ENCODE measurements at regions not wholly inside any gene's neighbourhood (a gene's known extent, or its start where the extent isn't known, plus 50 kb on each side); places are given as distances from the start of the nearest gene placed in this dataset.

DNA sequence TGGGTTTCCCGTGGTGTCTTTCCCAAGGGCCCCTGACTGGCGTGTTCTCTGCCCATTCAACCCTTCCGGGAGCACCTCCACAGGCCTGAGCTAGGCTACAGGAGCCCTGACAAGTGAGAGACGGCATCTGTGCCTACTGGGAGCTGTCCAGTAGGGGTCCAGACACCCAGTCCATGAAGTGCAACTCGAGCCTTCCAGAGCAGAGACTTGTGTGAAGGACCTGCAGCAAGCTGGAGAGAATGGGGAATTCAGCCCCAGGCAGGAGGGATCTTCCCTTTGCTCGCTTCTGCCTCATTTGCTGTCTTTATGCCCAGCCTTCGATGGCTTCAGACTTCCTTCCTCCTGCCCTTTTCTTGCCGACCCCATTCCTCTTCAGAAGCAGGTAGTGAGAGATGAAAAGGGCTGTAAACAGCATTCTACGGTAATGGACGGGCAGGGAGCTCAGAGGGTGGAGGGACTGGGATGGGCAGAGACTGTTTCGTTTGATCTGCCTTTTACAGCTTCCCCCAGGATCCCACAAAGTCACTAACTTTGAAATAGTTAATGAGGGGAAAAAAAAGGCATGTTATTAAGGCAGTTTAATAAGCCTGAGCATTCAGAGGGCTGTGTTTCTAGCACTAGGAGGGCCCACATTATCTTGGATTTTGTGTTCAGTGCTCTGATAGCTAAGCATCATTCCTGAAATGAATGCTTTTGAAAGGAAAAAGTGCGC is 327.6 kb downstream of the FGF9 start:
- WGBS, 2 donors: 17 to 50% methylated on average over 12 of the region's 12 CpGs
- Histone ChIP-seq H3K9me3 (no peaks in the 10 kb centered on the region), H3K4me3 (no peak overlapping the region), H3K36me3 (no peaks in the 10 kb centered on the region), H3K27me3 (no peaks in the 10 kb centered on the region), H3K27ac (no peak overlapping the region), H3K4me1 (no peaks in the 10 kb centered on the region)
- DNase-seq: no peak
- TF ChIP-seq POLR2AphosphoS5 (IDR thresholded peaks at IDR 0.05): no peak
- TF ChIP-seq, protein P1, sequence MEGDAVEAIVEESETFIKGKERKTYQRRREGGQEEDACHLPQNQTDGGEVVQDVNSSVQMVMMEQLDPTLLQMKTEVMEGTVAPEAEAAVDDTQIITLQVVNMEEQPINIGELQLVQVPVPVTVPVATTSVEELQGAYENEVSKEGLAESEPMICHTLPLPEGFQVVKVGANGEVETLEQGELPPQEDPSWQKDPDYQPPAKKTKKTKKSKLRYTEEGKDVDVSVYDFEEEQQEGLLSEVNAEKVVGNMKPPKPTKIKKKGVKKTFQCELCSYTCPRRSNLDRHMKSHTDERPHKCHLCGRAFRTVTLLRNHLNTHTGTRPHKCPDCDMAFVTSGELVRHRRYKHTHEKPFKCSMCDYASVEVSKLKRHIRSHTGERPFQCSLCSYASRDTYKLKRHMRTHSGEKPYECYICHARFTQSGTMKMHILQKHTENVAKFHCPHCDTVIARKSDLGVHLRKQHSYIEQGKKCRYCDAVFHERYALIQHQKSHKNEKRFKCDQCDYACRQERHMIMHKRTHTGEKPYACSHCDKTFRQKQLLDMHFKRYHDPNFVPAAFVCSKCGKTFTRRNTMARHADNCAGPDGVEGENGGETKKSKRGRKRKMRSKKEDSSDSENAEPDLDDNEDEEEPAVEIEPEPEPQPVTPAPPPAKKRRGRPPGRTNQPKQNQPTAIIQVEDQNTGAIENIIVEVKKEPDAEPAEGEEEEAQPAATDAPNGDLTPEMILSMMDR (IDR thresholded peaks at IDR 0.05): no peak
- no peak for TF ChIP-seq POLR2A (IDR thresholded peaks at IDR 0.05)
- TF ChIP-seq EP300 (IDR thresholded peaks at IDR 0.05): no peak
- intact Hi-C loops (cut with DNase I): no loop called here

DNA sequence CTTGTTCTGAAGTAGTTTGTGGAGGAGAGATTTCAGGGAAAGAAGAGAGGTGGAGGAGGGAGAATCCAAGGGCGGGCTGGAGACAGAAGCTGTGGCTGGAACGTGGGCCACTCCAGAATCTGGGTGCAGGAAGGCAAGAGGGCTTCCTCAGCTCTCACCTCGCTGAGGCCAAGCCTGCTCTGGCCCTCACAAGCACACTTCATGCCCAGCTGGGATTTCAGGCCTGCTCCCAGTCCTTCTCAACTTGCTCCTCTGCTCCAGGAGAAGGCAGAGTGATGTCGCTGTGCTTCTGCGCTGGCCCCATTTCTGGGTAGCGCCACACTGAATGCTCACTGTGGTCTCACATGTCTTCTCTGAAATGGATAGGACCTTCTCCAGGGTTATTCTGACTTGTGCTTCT is 328.8 kb downstream of the FGF9 start:
- H3K36me3 ChIP-seq: no peaks in the 10 kb centered on the region
- H3K27ac ChIP-seq: no peak overlapping the region
- H3K4me1 ChIP-seq: no peaks in the 10 kb centered on the region
- 91 to 96% methylated on average over 6 of the region's 6 CpGs for WGBS, 2 donors
- intact Hi-C loops (cut with DNase I): no loop called here
- DNase-seq: no peak
- no peak overlapping the region for H3K4me3 ChIP-seq
- no peaks in the 10 kb centered on the region for H3K27me3 ChIP-seq
- no peak for TF ChIP-seq POLR2AphosphoS5 (IDR thresholded peaks at IDR 0.05)
- no peak for TF ChIP-seq POLR2A (IDR thresholded peaks at IDR 0.05)
- no peak for TF ChIP-seq EP300 (IDR thresholded peaks at IDR 0.05)
- TF ChIP-seq, protein P1 (IDR thresholded peaks at IDR 0.05): no peak
- H3K9me3 ChIP-seq: no peaks in the 10 kb centered on the region

DNA sequence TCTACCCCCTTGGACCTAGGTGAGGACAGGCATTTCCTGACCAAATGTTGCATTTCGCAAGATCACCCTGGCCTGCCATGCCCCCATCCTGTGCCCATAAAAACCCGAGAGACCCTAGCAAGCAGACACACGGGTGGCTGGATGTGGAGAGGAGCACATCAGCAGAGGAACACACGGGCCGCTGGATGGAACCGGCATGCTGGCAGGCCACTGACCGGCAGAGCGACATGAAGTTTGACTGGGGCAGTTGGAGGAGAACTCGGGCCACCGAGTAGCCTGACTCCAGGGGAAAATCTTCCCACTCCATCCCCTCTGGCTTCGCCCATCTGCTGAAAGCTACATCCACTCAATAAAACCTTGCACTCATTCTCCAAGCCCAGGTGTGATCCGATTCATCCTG is 329.3 kb downstream of the FGF9 start:
- 92 to 94% methylated on average over 12 of the region's 12 CpGs for WGBS, 2 donors
- TF ChIP-seq POLR2AphosphoS5 (IDR thresholded peaks at IDR 0.05) (no peak), POLR2A (IDR thresholded peaks at IDR 0.05) (no peak), EP300 (IDR thresholded peaks at IDR 0.05) (no peak)
- TF ChIP-seq, protein P1 (IDR thresholded peaks at IDR 0.05): no peak

DNA sequence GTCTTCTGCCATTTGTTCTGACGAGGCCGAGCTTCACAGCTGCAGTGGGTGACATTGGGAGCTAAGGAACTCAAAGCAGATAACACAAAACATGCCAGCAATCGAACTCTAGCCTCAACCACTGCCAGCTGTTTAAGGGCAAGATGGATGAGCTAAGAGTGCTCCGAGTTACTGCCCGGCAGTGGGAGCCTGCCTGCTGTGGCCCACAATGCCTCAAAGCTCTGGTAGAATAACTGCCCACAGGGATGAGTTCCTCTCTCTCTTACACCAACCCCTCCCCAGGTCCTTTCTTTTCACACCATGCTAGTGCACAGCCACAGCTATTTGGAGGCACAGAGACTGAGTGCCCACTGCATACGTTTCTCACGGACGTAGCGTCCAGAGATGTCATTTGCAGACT is 330.5 kb downstream of the FGF9 start:
- H3K9me3 ChIP-seq: no peaks in the 10 kb centered on the region
- TF ChIP-seq, protein P1 (IDR thresholded peaks at IDR 0.05): no peak
- TF ChIP-seq POLR2A (IDR thresholded peaks at IDR 0.05) (no peak), POLR2AphosphoS5 (IDR thresholded peaks at IDR 0.05) (no peak), EP300 (IDR thresholded peaks at IDR 0.05) (no peak)

More for the DNA sequence above, 329.3 kb downstream of the FGF9 start:
- intact Hi-C loops (cut with DNase I): no loop called here
- no peak for DNase-seq
- H3K4me3 ChIP-seq: no peak overlapping the region
- no peaks in the 10 kb centered on the region for H3K9me3 ChIP-seq
- H3K36me3 ChIP-seq: no peaks in the 10 kb centered on the region
- no peaks in the 10 kb centered on the region for H3K27me3 ChIP-seq
- no peaks in the 10 kb centered on the region for H3K4me1 ChIP-seq
- H3K27ac ChIP-seq: no peak overlapping the region

DNA sequence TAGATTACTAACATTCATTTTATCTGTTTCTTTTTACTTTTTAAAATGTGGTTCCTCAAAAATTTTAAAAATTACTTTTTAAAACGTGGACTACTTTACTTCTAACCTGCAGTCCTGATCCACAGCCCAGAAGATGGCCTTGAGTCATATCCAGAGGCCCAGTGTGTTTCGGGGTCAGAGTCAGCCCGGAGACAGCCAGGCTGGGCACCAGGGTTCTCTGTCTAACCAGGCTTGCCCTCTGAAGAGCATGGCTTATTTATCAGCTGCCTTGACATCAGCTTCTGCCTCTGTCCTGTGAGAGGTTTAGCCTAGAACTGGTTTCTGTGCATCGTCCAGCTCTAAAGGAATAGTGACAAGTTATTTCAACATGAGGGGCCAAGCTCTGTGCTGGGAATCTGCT is 332.0 kb downstream of the FGF9 start:
- Histone ChIP-seq H3K36me3 (no peaks in the 10 kb centered on the region), H3K27me3 (no peaks in the 10 kb centered on the region), H3K4me3 (no peak overlapping the region), H3K9me3 (no peaks in the 10 kb centered on the region), H3K4me1 (no peaks in the 10 kb centered on the region), H3K27ac (no peak overlapping the region)
- TF ChIP-seq POLR2AphosphoS5 (IDR thresholded peaks at IDR 0.05) (no peak), POLR2A (IDR thresholded peaks at IDR 0.05) (no peak), EP300 (IDR thresholded peaks at IDR 0.05) (no peak)
- TF ChIP-seq, protein P1 (IDR thresholded peaks at IDR 0.05): no peak
- WGBS, 2 donors: 80 to 85% methylated on average over 4 of the region's 4 CpGs
- DNase-seq: no peak
- intact Hi-C loops (cut with DNase I): no loop called here

More for the DNA sequence above, 330.5 kb downstream of the FGF9 start:
- WGBS, 2 donors: 95 to 97% methylated on average over 9 of the region's 9 CpGs
- no peak for DNase-seq
- Histone ChIP-seq H3K4me1 (no peaks in the 10 kb centered on the region), H3K4me3 (no peak overlapping the region), H3K36me3 (no peaks in the 10 kb centered on the region), H3K27me3 (no peaks in the 10 kb centered on the region), H3K27ac (no peak overlapping the region)
- intact Hi-C loops (cut with DNase I): no loop called here
